HG02840 (cell line): ENCODE measurements at regions not wholly inside any gene's neighbourhood (a gene's known extent, or its start where the extent isn't known, plus 50 kb on each side); places are given as distances from the start of the nearest gene placed in this dataset.
"Not testable (repeated sequence)": the region's sequence is repeated elsewhere in the genome, so short reads cannot be mapped to it uniquely, and the experiment has no call there.

Source experiments
- ATAC-seq: cut with Tn5 transposase; IDR thresholded peaks from one replicate; pipeline ENCODE4 v1.9.1; 2021; ENCODE audit warnings: mild to moderate bottlenecking, moderate library complexity, moderate number of reproducible peaks; ENCODE audit not compliant: unreplicated experiment, low FRiP score

DNA sequence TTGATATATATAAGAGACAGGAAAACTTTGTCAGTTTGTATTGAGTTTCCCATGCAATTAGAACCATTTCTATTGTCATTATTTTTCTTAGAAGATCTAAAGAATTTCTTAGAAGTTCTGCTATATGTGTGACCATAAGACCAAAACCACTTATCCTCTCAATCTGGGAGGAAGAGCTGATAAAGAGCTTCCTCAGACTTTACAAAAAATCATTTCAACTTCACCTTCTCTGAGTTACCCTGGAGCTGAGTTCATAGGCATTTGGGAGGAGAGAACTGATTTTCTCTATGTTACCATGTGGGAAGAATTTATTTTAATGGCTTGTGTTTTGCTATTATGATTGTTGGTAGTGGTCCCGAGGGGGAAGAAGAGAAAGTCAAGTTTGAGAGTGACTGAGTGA lies 329.3 kb downstream of the GPD2 start:
- no peak for ATAC-seq

DNA sequence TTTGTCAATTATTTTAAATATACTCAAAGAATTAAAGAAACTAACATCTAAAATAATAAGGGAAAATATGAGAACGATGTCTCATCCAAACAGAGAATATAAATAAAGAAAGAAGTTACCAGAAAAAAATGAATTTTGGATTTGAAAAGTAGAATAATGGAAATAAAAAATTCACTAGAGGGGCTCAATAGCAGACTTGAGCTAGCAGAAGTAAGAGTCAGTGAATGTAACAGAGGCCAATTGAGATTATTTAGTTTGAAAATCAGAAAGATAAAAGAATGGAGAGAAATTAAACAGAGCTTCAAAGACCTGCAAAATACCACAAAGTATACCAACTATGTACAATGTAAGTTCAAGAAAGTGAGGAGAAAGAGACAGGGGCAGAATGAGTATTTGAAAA lies 333.6 kb downstream of the GPD2 start:
- no peak for ATAC-seq

GRCh38 chr2:156778916-156779315 lies 342.7 kb downstream of the GPD2 start:
- ATAC-seq: no peak

DNA sequence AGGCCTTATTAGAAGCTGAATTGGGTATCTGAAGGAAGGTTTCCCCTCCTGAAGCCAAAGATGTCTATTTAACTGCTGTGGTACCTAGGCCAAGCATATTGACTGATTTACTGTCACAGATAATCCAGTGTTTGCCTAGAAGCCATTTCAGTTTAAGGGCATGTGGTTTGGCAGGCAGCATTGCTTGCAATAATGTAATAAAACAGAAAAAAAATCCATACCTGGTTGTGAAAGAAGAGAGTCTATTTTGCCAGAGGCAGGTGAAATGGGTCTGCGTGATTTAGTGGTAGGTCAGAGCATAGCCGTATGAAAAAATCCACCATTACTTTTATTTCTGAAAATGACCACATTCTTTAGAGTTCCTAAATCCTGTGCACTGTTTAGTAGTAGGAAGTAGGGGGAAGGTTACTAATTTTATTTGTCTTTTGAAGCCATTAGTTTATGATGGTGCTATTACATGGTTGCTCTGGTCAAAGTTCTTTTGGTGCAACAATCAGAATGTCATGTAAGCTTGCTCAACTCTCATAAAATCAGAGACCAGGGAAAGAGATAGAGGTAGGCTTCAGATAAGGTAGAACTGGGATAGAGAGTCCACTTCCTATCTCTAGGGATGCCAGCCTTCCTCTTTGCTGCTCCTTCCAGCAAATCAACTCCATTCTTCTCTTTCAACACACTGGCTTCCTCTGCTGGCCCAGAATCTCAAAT lies 343.4 kb downstream of the GPD2 start:
- ATAC-seq: no peak

GRCh38 chr2:156781677-156782076 lies 345.5 kb downstream of the GPD2 start:
- ATAC-seq: not testable (repeated sequence)

- no peak for ATAC-seq
Measured at GRCh38 chr2:156784020-156784701, 348.0 kb downstream of the GPD2 start.

GRCh38 chr2:156787517-156787916 lies 351.3 kb downstream of the GPD2 start:
- no peak for ATAC-seq

- no peak for ATAC-seq
Measured at GRCh38 chr2:156790343-156791037, 354.3 kb downstream of the GPD2 start.

- ATAC-seq: no peak
Measured at GRCh38 chr2:156792242-156792840, 356.2 kb downstream of the GPD2 start.

DNA sequence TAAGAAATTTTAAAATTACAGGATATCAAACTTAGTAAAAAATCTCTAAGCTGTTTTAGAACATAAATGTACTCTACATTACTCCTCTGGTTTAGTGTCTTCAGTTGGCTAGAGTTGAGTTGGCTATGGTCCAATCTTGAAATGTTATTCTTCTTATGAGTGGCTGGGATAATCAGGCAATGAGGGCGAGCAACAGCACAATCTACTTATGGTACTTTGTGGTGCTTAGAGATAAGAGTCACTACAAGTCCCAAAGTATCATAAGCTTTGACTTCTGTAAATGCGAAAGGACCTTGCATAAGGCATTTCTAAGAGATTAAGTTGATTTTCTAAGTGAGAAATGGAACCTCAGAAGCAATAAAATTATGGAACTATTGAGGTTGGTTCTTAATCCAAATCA lies 361.7 kb downstream of the GPD2 start:
- no peak for ATAC-seq

DNA sequence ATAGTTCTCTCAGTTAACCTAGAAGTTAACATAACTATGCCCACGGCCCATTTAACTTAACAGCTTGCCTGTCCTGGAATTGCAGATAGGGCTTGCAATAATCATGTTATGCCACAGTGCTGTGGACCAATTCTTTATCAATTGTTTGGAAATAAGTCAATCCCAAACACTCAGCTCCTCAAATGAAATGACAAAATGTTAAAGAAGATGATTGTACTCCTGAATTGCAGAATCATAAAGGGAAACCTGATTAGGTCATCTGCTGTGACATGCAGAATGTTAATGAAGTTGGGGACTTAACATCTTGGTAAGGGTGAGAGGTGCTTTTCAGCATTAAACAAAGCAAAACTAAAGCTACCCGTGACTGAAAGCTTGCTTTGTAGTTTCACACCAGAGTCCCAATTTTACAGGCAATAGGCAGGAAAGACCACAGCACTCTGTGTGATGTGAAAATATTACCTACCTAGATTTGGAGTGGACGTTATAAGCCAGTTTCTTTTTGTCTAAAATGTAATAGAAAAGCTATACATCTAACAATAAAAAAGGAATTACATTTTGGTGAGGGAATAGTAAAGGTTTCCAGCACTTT lies 364.0 kb downstream of the GPD2 start:
- no peak for ATAC-seq

GRCh38 chr2:156800781-156801361 lies 364.7 kb downstream of the GPD2 start:
- no peak for ATAC-seq

- ATAC-seq: no peak
Measured at GRCh38 chr2:156803243-156803642, 367.1 kb downstream of the GPD2 start.

DNA sequence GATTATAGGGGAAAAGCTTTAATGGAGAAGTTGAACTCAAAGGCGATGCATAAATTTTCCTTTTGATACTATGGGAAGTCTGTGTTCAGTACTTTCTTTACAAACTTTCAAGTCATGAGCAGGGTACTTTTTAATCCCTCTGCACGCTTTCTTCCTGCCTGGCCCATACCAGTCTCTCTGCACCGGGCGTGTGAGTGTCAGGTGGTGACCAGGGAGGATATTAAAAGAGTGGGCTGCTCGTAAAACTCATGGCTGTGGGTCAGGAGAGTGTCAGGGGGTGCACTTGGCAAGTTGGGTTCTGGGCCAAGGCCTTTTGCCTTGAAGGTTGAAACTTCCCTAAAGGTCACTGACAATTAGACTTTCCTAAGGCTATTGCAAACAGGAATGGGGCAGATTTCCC lies 367.8 kb downstream of the GPD2 start:
- no peak for ATAC-seq

- no peak for ATAC-seq
Measured at GRCh38 chr2:156810094-156810493, 373.9 kb downstream of the GPD2 start.

- ATAC-seq: no peak
Measured at GRCh38 chr2:156812496-156812895, 376.3 kb downstream of the GPD2 start.

GRCh38 chr2:156817430-156817829 lies 381.3 kb downstream of the GPD2 start:
- no peak for ATAC-seq

GRCh38 chr2:156818221-156818620 lies 382.0 kb downstream of the GPD2 start:
- no peak for ATAC-seq

DNA sequence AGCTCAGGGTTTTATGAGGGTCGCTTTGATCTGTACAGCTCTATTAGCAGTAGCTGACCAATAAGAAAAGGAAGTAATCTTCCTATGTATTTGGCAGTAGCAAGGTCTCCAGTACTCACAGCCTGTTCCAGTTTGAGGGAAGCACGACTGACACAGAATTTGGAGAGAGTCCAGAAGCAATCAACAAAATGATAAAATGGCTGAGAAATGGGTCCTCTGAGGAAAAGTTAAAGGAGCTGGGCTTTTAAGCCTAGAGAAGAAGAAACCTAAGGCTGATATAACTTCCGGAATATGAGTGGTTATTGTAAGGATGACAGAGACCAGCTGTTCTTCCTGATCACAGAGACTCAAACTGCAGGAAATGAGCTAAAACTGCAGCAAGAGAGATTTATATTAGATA lies 382.8 kb downstream of the GPD2 start:
- ATAC-seq: no peak

DNA sequence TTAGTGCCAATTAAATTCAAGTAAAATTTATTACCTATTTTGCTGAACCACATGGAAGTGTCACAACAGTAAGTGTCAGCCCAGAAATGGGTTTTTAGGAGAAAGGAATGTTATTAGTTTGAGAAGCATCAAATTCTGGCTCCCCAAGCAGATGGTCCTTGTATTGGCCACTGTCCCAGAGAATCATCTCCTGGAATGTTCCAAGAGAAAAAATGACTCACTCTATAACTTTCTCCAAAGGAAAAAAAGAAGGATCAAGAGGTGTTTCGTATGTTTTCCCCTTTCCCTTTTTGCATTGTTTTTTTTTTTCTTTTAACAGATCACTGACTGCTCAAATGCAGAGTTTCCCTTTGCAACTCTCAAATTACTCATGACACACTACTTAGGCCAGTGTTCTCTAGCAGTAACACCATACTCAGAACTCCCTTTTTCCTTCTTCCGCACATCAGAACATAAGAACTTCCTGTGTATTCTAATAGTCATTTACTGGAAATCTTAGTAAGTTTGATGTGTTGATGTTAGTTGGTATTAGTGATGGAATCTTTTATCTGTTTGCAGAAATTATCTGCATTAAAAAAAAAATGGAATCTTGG lies 390.3 kb downstream of the GPD2 start:
- no peak for ATAC-seq
